HepG2 (cell line): ENCODE measurements at regions not wholly inside any gene's neighbourhood (a gene's known extent, or its start where the extent isn't known, plus 50 kb on each side); places are given as distances from the start of the nearest gene placed in this dataset.

Experiments
- BRCA1 ChIP-seq: sonication (generic); formaldehyde crosslinking; IDR thresholded peaks from 2 replicates; pipeline ENCODE4 v1.4.0; 2020; ENCODE audit warnings: missing genetic modification reagents
- CTCF ChIP-seq: sonication (generic); formaldehyde crosslinking; IDR thresholded peaks from 2 replicates; pipeline ENCODE4 v1.5.0; 2020; ENCODE audit warnings: mild to moderate bottlenecking, missing genetic modification reagents, moderate library complexity
- ELF4 ChIP-seq: sonication (generic); formaldehyde crosslinking; IDR thresholded peaks from 2 replicates; pipeline ENCODE4 v1.5.0; 2020; ENCODE audit warnings: missing genetic modification reagents, mild to moderate bottlenecking, moderate library complexity, borderline replicate concordance
- FOXK2 ChIP-seq: fragments of 450-650 bp; IDR thresholded peaks from 2 replicates; pipeline ENCODE4 v1.6.1; 2016
- JUND ChIP-seq: sonication (generic); formaldehyde crosslinking; IDR thresholded peaks from 2 replicates; pipeline ENCODE4 v1.8.0; 2022; ENCODE audit warnings: mild to moderate bottlenecking, missing genetic modification reagents
- MTF2 ChIP-seq: sonication (generic); formaldehyde crosslinking; IDR thresholded peaks from 2 replicates; pipeline ENCODE4 v1.5.0; 2020; ENCODE audit warnings: missing genetic modification reagents, borderline replicate concordance
- POLR2AphosphoS5 ChIP-seq: IDR thresholded peaks from 2 replicates; pipeline ENCODE4 v1.6.1; 2012; ENCODE audit warnings: low read depth, low read length
- SRSF1 ChIP-seq: fragments of 200-400 bp; formaldehyde crosslinking; optimal IDR thresholded peaks from 2 replicates; pipeline ENCODE3; 2017; ENCODE audit warnings: mild to moderate bottlenecking, low read depth, low read length, moderate library complexity
- UBTF ChIP-seq: sonication (generic); formaldehyde crosslinking; IDR thresholded peaks from 2 replicates; pipeline ENCODE4 v1.4.0; 2020; ENCODE audit warnings: mild to moderate bottlenecking, missing genetic modification reagents
- ZFYVE20 ChIP-seq: sonication (generic); formaldehyde crosslinking; IDR thresholded peaks from 2 replicates; pipeline ENCODE4 v1.8.0; 2023; ENCODE audit warnings: low read depth, mild to moderate bottlenecking, moderate library complexity, missing genetic modification reagents, borderline replicate concordance

- TF ChIP-seq MTF2 (no peak), SRSF1 (no peak), CTCF (CRISPR knock-in tag) (no peak), ELF4 (CRISPR knock-in tag) (no peak), BRCA1 (no peak), JUND (no peak), ZFYVE20 (no peak), FOXK2 (no peak), UBTF (CRISPR knock-in tag) (no peak), POLR2AphosphoS5 (no peak)
Observed at GRCh38 chr11:29750392-29750791, 266.4 kb downstream of the KCNA4 start.
